Endodermal cell (in vitro differentiated cells): ENCODE measurements at regions not wholly inside any gene's neighbourhood (a gene's known extent, or its start where the extent isn't known, plus 50 kb on each side); places are given as distances from the start of the nearest gene placed in this dataset.

Experiments used
- DNase-seq: peaks from one replicate; pipeline ENCODE4 v3.0.0-alpha.2; 2017
- H3K27ac ChIP-seq: 2 replicates; pipeline ENCODE4 v1.5.1; 2013; ENCODE audit warnings: mild to moderate bottlenecking, low read depth, low read length, moderate library complexity
- H3K27me3 ChIP-seq: 2 replicates; pipeline ENCODE4 v1.6.1; 2013; ENCODE audit warnings: mild to moderate bottlenecking, low read length, moderate library complexity; ENCODE audit not compliant: insufficient read depth, control insufficient read depth, poor library complexity, severe bottlenecking
- H3K36me3 ChIP-seq: 2 replicates; pipeline ENCODE4 v1.7.0; 2013; ENCODE audit warnings: mild to moderate bottlenecking, low read length, moderate library complexity; ENCODE audit not compliant: control insufficient read depth, insufficient read depth
- H3K4me1 ChIP-seq: one replicate; pipeline ENCODE4 v1.7.0; 2013; ENCODE audit warnings: low read length; ENCODE audit not compliant: control insufficient read depth, insufficient read depth
- H3K4me3 ChIP-seq: 2 replicates; pipeline ENCODE4 v1.5.1; 2013; ENCODE audit warnings: mild to moderate bottlenecking, low read length, moderate library complexity
- H3K9ac ChIP-seq: 2 replicates; pipeline ENCODE4 v1.6.1; 2013; ENCODE audit warnings: mild to moderate bottlenecking, low read length, moderate library complexity; ENCODE audit not compliant: poor library complexity, severe bottlenecking; ENCODE audit errors: extremely low read depth
- H3K9me3 ChIP-seq: 2 replicates; pipeline ENCODE4 v1.6.1; 2013; ENCODE audit warnings: mild to moderate bottlenecking, low read length, moderate library complexity; ENCODE audit not compliant: control insufficient read depth
- H3K27ac Mint-ChIP-seq: 2 replicates; pipeline ENCODE4 v1.8.0; 2020; ENCODE audit warnings: mixed read lengths
- H3K27me3 Mint-ChIP-seq: 2 replicates; pipeline ENCODE4 v1.8.0; 2021; ENCODE audit warnings: mild to moderate bottlenecking, mixed read lengths; ENCODE audit not compliant: insufficient read depth
- H3K36me3 Mint-ChIP-seq: 2 replicates; pipeline ENCODE4 v1.8.0; 2020; ENCODE audit warnings: low read depth, mixed read lengths
- H3K4me1 Mint-ChIP-seq: 2 replicates; pipeline ENCODE4 v1.8.0; 2020; ENCODE audit warnings: mixed read lengths
- H3K4me3 Mint-ChIP-seq: 2 replicates; pipeline ENCODE4 v1.8.0; 2020; ENCODE audit warnings: mild to moderate bottlenecking, moderate library complexity, mixed read lengths
- H3K9me3 Mint-ChIP-seq: 2 replicates; pipeline ENCODE4 v1.8.0; 2020; ENCODE audit warnings: mild to moderate bottlenecking, mixed read lengths
- CTCF ChIP-seq: fragments of 200-600 bp; sonication (generic); conservative IDR thresholded peaks from 2 replicates; pipeline ENCODE4 v1.5.0; 2021; ENCODE audit warnings: antibody characterized with exemption, mild to moderate bottlenecking
- WGBS, 2 experiments: methylation state at CpG; one replicate each; pipeline versions ENCODE4 v1.1.5 to v1.1.7; 2013; ENCODE audit warnings: missing lambda C conversion rate in 2 of 2, mixed read lengths in 1 of 2; ENCODE audit not compliant: insufficient coverage in 1 of 2, insufficient read length in 1 of 2; 5-methylcytosine and 5-hydroxymethylcytosine counted together

GRCh38 chr2:238524426-238524983, 97.8 kb downstream of the ASB1 start:
- Histone ChIP-seq H3K9me3 (no peaks in the 10 kb centered on the region), H3K4me1 (no peaks in the 10 kb centered on the region), H3K27me3 (no peaks in the 10 kb centered on the region), H3K27ac (no peak overlapping the region), H3K4me3 (no peak overlapping the region), H3K36me3 (no peaks in the 10 kb centered on the region), H3K9ac (no peak overlapping the region)
- no peak for DNase-seq
- no peaks in the 10 kb centered on the region for H3K4me1 Mint-ChIP-seq
- H3K4me3 Mint-ChIP-seq: no peak overlapping the region
- H3K9me3 Mint-ChIP-seq: peaks cover 1% of the 10 kb centered on the region
- H3K36me3 Mint-ChIP-seq: no peaks in the 10 kb centered on the region
- H3K27me3 Mint-ChIP-seq: no peaks in the 10 kb centered on the region
- no peak overlapping the region for H3K27ac Mint-ChIP-seq
- WGBS, 2 experiments: 92 to 95% methylated on average over 13 to 15 of the region's 15 CpGs
- no peak for TF ChIP-seq CTCF

GRCh38 chr2:238525990-238526389, 99.3 kb downstream of the ASB1 start:
- no peaks in the 10 kb centered on the region for H3K4me1 ChIP-seq
- H3K9me3 ChIP-seq: no peaks in the 10 kb centered on the region
- WGBS, 2 experiments: 40 to 83% methylated on average over 1 to 7 of the region's 7 CpGs
- no peak for TF ChIP-seq CTCF
- no peaks in the 10 kb centered on the region for H3K36me3 ChIP-seq
- H3K4me3 ChIP-seq: no peak overlapping the region
- no peaks in the 10 kb centered on the region for H3K4me1 Mint-ChIP-seq
- no peak overlapping the region for H3K27ac Mint-ChIP-seq
- no peak overlapping the region for H3K9ac ChIP-seq
- no peak overlapping the region for H3K4me3 Mint-ChIP-seq
- no peak for DNase-seq
- no peak overlapping the region for H3K27ac ChIP-seq
- no peaks in the 10 kb centered on the region for H3K27me3 Mint-ChIP-seq
- peaks cover 16% of the 10 kb centered on the region for H3K9me3 Mint-ChIP-seq
- H3K36me3 Mint-ChIP-seq: no peaks in the 10 kb centered on the region
- H3K27me3 ChIP-seq: no peaks in the 10 kb centered on the region

DNA sequence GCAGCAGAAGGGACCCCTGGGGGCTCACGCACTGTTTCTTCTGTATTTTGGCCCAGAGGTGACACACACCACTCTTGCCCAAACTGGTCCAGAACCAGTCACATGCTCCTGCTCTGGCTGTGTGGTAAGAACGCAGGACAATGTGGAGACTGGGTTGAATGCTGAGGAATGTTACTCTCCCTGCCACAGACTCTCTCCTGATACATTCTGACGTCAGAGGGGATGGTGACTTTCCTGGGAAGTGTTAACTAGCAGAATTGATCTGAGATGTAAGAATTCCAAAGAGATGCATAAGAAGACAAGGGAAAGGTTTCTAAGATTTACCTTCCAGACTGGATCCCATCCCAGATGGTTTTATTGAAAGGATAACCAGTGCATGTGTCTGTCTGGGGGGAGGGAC, 100.8 kb downstream of the ASB1 start:
- H3K9ac ChIP-seq: no peak overlapping the region
- no peak for DNase-seq
- WGBS, 2 experiments: 70 to 85% methylated on average over 2 to 3 of the region's 3 CpGs
- peaks cover 13% of the 10 kb centered on the region for H3K9me3 ChIP-seq
- H3K27me3 Mint-ChIP-seq: peaks cover 2% of the 10 kb centered on the region
- no peak overlapping the region for H3K27ac ChIP-seq
- H3K4me3 ChIP-seq: no peak overlapping the region
- peaks cover 32% of the 10 kb centered on the region for H3K9me3 Mint-ChIP-seq
- H3K36me3 Mint-ChIP-seq: peaks cover 4% of the 10 kb centered on the region
- no peaks in the 10 kb centered on the region for H3K4me1 Mint-ChIP-seq
- no peaks in the 10 kb centered on the region for H3K36me3 ChIP-seq
- H3K4me1 ChIP-seq: no peaks in the 10 kb centered on the region
- H3K27ac Mint-ChIP-seq: no peak overlapping the region
- no peak for TF ChIP-seq CTCF
- no peaks in the 10 kb centered on the region for H3K27me3 ChIP-seq
- H3K4me3 Mint-ChIP-seq: no peak overlapping the region
